H4 (cell line): ENCODE measurements at regions not wholly inside any gene's neighbourhood (a gene's known extent, or its start where the extent isn't known, plus 50 kb on each side); places are given as distances from the start of the nearest gene placed in this dataset.
"Not testable (repeated sequence)": the region's sequence is repeated elsewhere in the genome, so short reads cannot be mapped to it uniquely, and the experiment has no call there.

ENCODE experiments used
- DNase-seq: peaks from one replicate; pipeline ENCODE4 v3.0.0-alpha.2; 2015; ENCODE audit warnings: low spot score

DNA sequence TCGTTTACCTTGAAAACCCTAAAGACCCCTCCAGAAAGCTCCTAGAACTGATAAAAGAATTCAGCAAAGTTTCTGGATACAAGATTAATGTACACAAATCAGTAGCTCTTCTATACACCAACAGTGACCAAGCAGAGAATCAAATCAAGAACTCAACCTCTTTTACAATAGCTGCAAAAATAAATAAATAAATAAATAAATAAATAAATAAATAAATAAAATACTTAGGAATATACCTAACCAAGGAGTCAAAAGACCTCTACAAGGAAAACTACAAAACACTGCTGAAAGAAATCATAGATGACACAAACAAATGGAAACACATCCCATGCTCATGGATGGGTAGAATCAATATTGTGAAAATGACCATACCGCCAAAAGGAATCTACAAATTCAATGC is 186.8 kb upstream of the EOLA2 start:
- DNase-seq = not testable (repeated sequence)

DNA sequence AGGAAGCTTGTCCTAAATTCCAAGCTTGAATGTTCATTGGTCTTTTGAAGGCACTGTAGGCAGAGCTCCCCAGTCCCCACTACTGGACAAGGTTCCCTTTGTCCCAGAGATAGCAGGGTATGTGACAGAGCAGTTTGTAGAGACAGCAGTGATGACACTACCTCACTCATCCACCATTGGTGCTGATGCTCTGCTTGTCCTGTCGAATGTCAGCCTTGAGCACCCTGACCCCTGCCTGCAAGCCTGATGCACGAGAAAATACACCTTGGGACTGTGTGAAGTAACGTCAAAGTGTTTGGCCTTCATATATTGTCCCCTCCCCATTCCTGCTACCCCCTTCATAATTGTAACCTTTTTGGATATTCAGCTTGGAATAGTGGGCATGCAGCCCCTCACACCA is 188.9 kb upstream of the EOLA2 start:
- no peak for DNase-seq

DNA sequence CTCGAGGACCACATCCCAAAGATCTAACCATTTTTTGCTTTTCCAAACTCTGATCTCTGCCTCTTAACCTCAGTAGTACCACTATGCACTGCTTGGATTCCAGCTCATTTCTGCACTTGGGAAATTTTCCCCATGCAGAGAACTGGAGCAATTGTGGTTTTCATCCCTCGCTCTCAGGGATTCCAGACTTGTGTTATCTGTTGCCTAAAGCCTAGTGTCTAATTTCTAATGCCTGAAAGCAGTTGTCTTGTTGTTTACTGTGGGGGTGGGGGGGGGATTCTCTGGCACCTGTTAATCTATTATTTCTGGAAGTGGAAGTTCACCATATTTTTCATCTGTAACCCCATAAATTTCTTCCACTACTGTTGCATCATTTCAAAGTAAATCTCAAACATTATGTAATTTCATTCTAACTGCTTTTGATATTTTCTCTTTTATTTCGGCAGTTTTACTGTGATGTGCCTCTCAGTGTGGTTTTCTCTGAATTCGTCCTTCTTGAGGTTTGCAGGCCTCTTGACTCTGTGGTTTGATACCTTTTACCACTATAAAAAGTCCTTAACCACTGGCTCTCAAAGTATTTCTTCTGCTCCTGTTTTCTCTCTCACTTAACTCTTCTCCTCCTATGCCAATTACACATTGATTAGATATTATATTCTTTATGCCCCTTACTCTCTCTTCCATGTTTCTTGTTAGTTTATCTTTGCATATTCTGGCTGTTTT is 205.6 kb upstream of the EOLA2 start:
- no peak for DNase-seq

DNA sequence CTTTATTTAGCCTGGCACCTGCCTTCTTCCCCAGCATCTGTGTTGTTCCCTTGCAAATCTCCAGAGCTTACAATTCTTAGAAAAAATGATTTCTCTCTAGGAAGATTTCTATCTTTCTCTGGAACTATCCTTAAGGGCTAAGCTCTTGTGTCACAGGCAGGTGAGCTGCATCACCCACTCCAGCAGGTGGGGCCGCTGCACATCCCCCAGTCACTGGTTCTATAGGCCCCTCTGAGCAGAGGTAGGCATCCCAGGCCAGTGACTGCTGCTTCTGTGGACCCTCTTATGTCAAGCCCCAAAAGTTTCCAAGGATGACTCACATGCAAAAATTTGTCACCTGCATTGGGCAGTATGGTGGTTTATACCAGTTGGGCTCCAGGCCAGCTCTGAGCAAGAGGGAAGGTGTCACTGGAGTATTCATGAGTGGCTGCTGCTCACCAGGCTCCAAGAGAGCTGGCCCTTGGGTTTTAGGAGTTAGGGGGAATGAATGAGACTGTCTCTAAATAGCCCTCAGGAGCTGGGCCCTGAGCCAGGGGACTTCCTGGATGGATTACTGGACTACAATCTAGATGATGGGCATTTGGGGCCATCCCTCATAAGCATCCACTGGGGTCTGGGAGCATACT is 208.1 kb upstream of the EOLA2 start:
- DNase-seq = no peak

DNA sequence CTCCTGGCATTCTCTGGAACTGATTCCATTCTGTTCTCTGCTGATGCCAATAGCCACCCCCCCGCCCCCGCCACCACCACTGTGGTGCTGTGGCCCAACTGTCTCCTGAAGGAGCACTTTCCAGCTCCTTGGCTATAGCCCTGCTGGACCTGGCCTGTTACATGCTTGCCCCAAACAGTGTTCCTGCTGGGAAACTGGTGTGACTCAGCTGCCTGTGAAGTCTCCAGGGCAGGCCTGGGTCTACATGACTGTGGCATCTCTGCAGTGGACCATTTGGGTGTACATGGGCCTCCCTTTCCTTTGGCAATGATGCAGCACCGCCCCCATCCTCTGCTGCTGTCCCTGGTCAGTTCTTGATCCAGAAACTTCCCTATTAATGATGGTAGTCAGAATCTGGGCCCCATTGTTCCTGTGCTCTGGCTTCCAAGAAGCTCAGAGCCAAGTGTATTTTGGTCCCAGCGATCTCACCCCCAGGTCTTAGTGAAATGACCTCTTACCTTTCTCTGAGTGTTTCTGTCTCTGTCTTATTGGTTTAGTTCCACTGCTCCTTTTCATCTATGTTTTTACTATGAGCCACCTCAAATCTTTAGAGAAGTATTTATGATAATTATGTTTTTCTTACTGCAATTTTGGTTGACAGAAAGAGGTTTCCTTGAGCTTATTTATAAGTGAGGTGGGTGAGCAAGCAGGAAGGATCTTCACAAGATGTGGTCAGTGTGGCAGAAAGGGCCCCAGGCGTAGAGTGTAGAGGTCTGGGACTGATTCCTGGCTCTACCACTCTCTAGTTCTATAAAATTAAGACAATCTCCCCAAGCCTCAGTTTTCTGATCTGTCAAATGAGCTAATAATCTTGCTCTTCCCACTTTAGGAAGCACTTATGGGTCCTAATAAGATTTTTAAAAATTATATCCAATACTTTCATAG is 210.7 kb upstream of the EOLA2 start:
- DNase-seq = no peak

DNA sequence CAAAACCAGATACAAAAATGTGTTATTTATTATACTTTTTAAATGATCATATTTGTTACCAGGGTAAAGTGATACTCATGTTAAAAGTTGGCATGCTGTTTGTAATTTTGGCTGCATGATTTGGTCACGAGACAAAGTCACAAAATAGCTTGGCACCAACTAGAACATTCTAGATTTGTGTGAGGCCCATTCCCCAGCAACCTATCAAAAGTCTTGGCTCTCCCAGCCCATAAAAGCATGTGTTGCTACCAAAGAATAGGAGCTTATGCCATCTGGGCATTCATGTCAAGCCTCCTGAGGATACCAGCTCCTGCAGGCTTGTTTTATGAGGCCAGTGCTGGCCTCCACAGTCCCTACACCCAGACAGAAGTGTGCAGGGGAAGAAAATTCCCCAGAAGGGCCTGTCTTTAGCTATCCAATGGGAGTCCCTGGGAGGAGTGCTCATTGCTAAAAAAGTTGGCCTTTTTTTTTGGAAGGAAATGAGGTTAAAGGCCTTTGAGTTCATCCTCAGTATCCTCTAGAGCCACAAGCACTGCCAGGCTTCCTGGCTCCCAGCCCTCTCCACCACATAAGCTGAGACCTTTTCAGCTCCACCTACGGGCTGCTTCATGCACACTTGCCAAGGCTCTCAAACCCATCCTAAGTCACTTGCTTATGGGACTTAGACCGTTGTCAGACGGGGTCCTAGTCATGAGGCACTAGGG is 211.9 kb upstream of the EOLA2 start:
- no peak for DNase-seq

DNA sequence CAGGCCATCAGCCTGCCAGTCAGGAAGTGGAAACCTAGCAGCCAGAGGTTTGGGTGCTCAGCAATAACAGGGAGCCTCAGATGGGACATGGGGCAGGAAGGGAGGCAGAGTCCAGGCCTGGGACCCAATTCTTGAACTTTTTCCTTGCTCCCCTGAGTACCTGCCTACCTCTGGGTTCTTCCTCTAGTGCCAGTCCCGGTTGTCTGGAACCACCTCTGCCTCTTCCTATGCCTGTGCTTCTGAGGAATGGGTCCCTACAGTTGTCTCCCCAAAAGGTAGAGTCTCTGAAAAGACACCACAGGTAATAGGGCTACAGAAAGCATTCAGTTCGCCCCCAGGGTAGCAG is 212.4 kb upstream of the MAMLD1 start:
- DNase-seq = no peak

DNA sequence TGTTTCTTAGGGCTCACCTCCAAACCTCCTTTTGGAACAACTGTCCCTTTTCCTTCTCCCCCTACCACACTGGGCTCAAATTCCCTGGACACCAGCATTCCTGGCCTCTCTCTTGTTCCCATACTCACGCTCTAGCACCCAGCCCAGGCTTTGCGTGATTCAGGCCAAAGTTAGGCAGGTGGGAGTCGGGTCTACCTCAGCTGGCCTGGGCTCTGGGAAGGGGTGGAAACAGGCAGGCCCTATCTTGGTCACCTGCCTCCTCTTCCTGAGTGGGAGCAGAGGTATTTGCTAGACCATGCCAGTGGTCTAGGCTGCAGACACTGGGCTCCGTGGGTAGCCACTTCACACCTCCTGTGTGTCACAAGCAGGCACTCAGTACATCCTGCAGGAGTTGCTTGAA is 211.1 kb upstream of the MAMLD1 start:
- DNase-seq = no peak

DNA sequence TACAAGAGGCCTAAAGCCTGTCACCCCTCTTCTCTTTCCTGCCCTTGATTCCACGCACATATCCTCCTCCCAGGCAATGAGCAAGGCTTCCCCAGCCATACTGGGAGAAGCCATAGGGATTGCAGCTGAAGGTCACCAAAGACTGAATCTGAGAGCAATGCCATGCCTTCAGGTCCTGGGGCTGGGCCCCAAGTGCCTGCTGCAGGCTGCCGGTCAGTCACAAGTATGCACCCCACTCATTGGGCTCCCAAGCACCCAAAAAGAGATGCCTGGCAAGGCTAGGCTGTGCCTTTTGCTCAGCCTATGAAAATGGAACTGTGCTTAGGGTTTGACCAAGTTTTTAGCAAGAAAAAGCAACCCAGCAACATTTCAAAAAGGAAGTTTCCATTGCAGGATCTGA is 210.6 kb upstream of the MAMLD1 start:
- DNase-seq = no peak

DNA sequence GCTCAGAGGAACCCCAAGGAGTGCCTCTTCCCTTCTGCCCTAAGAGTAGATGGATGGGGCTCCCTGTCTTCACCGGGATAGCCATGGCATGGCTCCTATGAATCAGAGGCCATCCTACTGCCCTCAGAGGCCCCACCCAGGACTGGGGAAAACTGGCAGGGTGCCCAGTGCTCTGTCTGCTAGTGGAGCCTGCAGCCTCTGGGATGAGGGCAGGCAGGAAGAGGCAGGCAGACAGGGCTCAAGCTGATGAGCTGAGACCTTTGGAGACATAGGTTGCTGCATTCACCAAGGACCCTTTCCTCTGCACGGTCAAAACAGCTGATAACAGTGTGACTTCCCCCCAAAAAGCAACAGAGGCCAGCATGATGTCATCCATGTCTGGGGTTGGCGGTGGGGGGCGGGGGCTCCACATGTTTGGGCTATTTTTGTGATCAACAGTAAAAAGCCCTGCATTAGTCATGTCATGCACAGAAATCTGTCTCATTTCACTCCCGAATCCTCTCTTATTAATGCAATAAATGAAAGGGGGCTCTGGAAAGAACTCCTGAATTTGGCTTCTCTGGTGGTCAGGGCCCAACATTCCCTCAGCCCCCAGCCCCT is 207.6 kb upstream of the MAMLD1 start:
- DNase-seq = peak; percentile 33

DNA sequence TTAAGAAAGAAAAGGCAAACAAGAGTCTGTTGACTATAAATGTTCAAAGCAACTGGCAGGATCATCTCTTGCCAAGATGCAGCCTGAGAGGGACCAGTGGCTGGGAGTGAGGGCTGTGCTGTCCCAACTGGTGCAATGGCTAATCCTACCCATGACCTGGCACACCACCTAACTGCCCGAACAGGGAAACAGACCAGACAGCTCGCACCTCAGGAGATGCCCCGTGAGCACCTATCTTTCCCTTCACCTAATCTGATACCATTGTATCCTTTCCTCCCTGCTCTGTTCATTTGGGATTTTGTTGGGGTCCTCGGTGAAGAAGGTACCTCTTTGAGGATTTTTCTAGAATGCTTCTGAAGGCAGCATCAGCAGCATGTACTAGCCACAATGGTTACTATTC is 206.5 kb upstream of the MAMLD1 start:
- no peak for DNase-seq

DNA sequence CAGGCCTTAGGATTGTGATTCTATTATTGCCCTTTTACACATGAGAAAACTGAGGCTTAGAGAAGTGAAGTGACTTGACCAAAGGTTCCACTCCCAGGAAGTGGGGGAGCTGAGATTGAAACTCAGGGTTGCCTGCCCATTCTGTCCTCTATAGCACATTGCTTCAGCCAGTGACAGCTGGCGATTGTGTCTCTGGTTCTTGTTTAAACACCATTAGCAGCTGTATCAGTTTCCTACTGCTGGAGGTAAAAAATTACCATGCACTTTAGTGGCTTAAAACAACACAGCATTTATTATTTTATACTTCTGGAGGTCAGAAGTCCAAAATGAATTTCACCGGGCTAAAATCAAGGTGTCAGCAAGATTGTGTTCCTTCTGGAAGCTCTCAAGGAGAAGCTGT is 205.8 kb upstream of the MAMLD1 start:
- DNase-seq = no peak

DNA sequence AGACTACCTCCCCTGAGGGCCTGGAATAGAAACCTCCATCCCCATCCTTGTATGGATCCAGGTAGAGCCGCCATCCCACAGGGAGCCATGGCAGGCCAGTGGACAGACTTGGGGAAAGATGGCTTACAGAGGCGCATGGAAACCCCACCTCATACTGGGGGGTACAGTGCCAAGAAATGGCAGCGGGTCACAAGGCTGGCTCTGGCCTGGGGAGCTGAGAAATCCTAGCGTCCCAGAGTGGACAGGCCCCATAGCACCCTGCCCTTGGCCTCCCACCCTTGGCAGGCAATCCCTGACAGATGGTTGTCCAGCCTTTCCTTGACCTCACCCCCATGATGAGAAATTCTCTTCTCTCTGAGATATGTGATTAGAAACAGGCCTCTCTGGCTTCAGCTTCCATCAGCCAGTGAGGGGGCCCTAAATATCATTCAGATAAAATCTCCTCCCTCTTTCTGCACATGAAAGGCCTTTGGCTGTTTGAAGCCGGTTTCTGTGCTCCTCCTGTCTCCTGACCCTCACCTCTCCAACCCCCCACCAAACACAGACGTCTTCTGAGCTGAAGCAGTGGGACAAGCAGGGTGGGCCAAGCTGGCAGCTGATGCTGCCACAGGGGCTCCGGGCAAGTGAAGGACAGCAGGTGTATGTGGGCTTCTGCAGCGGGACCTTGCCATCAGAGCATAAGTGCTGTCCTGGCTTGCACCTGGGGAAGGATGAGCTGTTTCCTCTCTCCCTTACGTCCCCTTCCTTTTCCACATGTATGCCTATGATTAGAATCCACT is 204.4 kb upstream of the MAMLD1 start:
- DNase-seq = no peak

DNA sequence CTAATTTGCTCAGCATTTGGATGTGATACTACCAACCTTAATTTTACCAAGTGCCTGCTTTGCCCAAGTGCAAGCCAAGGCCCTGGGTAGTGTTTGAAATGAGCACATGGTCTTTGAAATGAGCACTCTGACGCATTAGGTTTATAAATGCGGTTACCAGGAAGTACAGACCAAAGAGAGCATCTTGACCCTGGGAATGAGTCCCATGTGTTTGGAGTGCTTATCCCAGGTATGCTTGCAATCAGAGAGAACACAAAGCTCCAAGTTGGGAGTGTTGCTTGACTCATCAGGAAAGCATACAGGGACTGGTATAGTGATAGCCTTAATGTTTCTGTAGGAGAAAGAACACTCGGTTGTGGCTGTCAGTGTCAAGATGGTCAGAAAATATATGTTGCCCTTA is 203.6 kb upstream of the MAMLD1 start:
- no peak for DNase-seq

DNA sequence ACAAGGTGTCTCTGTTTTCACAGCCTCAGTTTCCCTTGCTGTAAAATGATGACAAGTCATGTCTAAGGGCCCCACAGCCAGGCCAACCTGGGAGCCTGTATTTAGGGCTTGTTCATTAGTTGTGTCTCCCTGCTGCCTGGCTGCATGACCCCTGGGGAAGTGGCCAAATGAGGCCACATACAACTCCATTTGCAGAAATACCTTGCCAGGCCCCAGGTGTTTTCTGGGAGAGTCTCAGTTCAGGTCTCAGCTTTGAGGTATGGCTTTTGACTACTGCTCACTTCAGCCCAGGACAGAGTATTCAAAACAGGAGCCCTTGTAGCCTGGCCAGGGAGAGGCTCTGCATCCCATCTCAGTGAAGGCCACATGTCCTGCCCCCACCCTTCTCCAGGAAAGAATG is 202.5 kb upstream of the MAMLD1 start:
- DNase-seq = no peak

DNA sequence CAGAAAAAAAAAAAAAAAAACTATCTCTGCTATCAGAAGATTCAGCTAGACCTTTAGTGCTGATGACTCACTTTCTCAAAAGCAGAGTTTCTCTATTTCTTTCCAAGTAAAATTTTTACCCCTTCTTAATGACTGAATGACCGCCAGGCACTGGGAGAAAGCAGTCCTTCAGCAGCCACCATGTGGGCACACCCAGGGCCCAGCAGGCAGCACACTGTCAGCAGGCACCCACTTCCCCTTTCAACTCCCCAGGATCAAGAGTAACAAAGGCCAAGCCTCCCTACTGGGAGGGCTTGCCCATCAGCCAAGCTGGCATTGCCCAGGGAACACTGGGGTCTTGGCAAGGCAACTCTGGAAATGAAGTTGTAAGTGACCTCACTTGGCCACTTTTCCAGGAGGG is 201.9 kb upstream of the MAMLD1 start:
- DNase-seq = no peak

DNA sequence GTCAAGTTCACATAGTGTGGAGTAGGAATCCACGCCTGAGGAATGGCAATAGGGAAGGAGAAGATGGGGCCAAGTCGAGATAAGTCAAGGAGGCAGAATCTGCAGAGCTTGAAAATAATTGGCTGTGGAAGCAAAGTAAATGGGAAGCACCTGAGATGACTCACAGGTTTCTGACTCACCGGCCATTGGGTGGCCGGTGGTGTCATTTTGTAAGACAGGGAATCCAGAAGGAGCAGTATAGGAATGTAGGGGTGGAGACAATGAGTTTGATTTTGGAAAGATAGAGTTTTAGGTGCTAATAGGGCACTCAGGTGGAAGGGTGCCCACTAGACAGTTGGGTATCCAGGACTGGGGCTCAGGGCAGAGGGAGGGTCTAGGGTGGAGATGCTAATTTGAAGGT is 201.0 kb upstream of the MAMLD1 start:
- no peak for DNase-seq

DNA sequence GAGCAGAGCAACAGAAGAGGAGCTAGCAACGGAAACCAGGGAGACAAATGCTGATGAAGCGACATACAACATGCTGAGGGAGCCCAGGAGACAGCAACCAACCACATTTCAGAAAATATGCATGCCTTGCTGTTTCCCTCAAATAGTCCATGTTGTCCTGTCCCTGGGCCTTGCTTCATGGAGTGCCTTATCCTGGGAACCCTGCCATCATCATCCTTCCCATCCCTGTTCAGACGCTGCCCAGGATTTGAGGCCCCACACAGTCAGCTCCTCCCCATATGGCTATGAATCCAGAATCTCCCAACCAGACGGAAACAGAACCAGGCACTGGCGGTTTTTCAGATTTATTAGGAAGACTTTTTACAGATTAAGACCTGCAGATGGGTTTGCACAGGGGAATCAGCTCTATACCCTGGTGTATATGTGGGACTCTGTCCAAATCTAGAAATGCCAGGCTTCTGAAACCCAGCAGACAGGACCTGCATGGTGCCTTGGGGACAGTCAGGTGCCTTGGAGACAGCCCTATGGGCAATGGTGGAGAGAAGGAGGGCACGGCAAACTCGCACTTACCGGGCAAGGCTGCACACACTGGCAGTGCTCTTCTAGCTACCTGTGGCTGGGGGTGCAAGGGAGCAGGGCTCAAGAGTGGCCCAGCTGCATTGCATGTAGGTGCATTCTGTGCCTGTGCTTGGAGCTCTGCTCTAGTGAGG is 199.7 kb upstream of the MAMLD1 start:
- no peak for DNase-seq

DNA sequence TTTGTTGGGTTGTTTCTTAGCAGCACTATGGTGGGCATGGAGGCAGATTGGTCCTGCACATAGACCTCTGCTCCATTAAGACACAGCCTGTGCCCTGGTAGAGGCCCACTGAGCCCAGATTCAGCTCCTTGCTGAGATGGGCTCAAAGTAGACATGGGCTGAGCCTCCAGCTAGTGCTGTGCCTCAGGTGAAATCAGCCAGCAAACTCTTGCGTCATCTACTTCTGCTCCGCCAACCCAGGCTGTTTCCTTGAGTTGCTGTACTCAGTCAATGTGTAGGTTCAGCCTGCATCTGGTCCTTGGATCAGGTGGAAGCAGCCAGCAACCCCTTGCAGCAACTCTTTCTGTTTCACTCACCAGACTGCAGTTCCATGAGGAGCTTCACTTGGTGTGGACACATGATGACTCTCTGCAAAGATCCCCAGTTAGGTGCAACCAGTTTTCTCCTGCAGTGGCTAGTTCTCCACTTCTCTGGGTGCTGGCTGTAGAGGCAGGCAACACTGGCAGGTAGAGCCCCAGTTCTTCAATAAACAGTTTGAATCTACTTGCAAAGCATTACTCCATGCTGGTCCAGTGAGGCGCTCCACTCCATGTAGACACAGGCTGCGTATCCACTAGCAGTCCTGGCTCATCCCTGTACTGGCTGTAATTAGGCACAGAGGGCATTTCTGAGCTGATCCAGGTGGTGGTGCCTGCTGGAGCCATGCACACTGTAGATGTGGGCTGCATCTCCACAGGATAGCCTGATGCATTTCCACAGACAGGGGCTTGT is 199.0 kb upstream of the MAMLD1 start:
- DNase-seq = no peak
